Activated naive CD4-positive, alpha-beta T cell treated with anti-CD3 and anti-CD28 coated beads for 36 hours (primary cell): ENCODE measurements at regions not wholly inside any gene's neighbourhood (a gene's known extent, or its start where the extent isn't known, plus 50 kb on each side); places are given as distances from the start of the nearest gene placed in this dataset.

ENCODE experiments used
- CTCF ChIA-PET: fragments of 350-600 bp; sonication (Branson Sonifier 250); formaldehyde crosslinking; loops from one replicate; lab custom pipeline; 2021; ENCODE audit warnings: antibody characterized with exemption; lab: Charles Lee
- DNase-seq: peaks from one replicate; pipeline ENCODE4 v3.0.0-alpha.2; 2020
- H3K27ac Mint-ChIP-seq: one replicate; pipeline ENCODE4 v1.8.0; 2021; ENCODE audit warnings: mild to moderate bottlenecking, mixed read lengths
- H3K27me3 Mint-ChIP-seq: one replicate; pipeline ENCODE4 v1.8.0; 2021; ENCODE audit warnings: low read depth, mixed read lengths
- H3K36me3 Mint-ChIP-seq: one replicate; pipeline ENCODE4 v1.8.0; 2021; ENCODE audit warnings: low read depth, mixed read lengths
- H3K4me1 Mint-ChIP-seq: one replicate; pipeline ENCODE4 v1.8.0; 2021; ENCODE audit warnings: low read depth, mixed read lengths
- H3K4me3 Mint-ChIP-seq: one replicate; pipeline ENCODE4 v1.8.0; 2021; ENCODE audit warnings: mild to moderate bottlenecking, moderate library complexity, mixed read lengths
- H3K9me3 Mint-ChIP-seq: one replicate; pipeline ENCODE4 v1.8.0; 2021; ENCODE audit warnings: mixed read lengths
- intact Hi-C: fragments of 100-400 bp; cut with micrococcal nuclease; formaldehyde crosslinking; loops from one replicate; pipeline ENCODE4 v1.15.1; 2023

- Mint-ChIP-seq H3K27me3 (peaks cover 3% of the 10 kb centered on the region), H3K36me3 (peaks cover 1% of the 10 kb centered on the region), H3K9me3 (no peaks in the 10 kb centered on the region), H3K27ac (no peak overlapping the region), H3K4me3 (no peak overlapping the region), H3K4me1 (no peaks in the 10 kb centered on the region)
- CTCF ChIA-PET = no interaction called here
- intact Hi-C loops = no loop called here
- DNase-seq = no peak
Measured at GRCh38 chr6:23040899-23041298, 471.5 kb downstream of the HDGFL1 start.

- no peak overlapping the region for H3K27ac Mint-ChIP-seq
- no peak for DNase-seq
- CTCF ChIA-PET = no interaction called here
- no peaks in the 10 kb centered on the region for H3K27me3 Mint-ChIP-seq
- H3K4me1 Mint-ChIP-seq = no peaks in the 10 kb centered on the region
- intact Hi-C loops = no loop called here
- no peak overlapping the region for H3K4me3 Mint-ChIP-seq
- peaks cover 3% of the 10 kb centered on the region for H3K9me3 Mint-ChIP-seq
- H3K36me3 Mint-ChIP-seq = peaks cover 1% of the 10 kb centered on the region
Measured at GRCh38 chr6:23045280-23045679, 475.9 kb downstream of the HDGFL1 start.

GRCh38 chr6:23055523-23055922 lies 486.2 kb downstream of the HDGFL1 start:
- DNase-seq = no peak
- Mint-ChIP-seq H3K4me3 (no peak overlapping the region), H3K27ac (no peak overlapping the region), H3K27me3 (no peaks in the 10 kb centered on the region), H3K9me3 (peaks cover 3% of the 10 kb centered on the region), H3K36me3 (no peaks in the 10 kb centered on the region), H3K4me1 (no peaks in the 10 kb centered on the region)
- intact Hi-C loops = no loop called here
- CTCF ChIA-PET = no interaction called here

- H3K27me3 Mint-ChIP-seq = peaks cover 4% of the 10 kb centered on the region
- no peaks in the 10 kb centered on the region for H3K36me3 Mint-ChIP-seq
- no peak for DNase-seq
- H3K4me3 Mint-ChIP-seq = no peak overlapping the region
- no peaks in the 10 kb centered on the region for H3K9me3 Mint-ChIP-seq
- no peak overlapping the region for H3K27ac Mint-ChIP-seq
- intact Hi-C loops = no loop called here
- H3K4me1 Mint-ChIP-seq = no peaks in the 10 kb centered on the region
- CTCF ChIA-PET = no interaction called here
Measured at GRCh38 chr6:23073821-23074220, 504.5 kb downstream of the HDGFL1 start.

- Mint-ChIP-seq H3K27me3 (peaks cover 4% of the 10 kb centered on the region), H3K4me3 (no peak overlapping the region), H3K9me3 (no peaks in the 10 kb centered on the region), H3K4me1 (no peaks in the 10 kb centered on the region), H3K27ac (no peak overlapping the region), H3K36me3 (no peaks in the 10 kb centered on the region)
- no peak for DNase-seq
- intact Hi-C loops = no loop called here
- CTCF ChIA-PET = no interaction called here
Measured at GRCh38 chr6:23077772-23078171, 508.4 kb downstream of the HDGFL1 start.

- Mint-ChIP-seq H3K27me3 (no peaks in the 10 kb centered on the region), H3K4me1 (no peaks in the 10 kb centered on the region), H3K36me3 (no peaks in the 10 kb centered on the region), H3K4me3 (no peak overlapping the region), H3K9me3 (no peaks in the 10 kb centered on the region), H3K27ac (no peak overlapping the region)
- no peak for DNase-seq
- intact Hi-C loops = no loop called here
- CTCF ChIA-PET = interaction anchor here (0.6 kb wide), 1 partner anchor 1366 kb away, joined by 3 read pairs; no protein-coding TSS in a partner anchor
Measured at GRCh38 chr6:23081701-23082100, 512.3 kb downstream of the HDGFL1 start.

- Mint-ChIP-seq H3K9me3 (no peaks in the 10 kb centered on the region), H3K4me1 (no peaks in the 10 kb centered on the region), H3K36me3 (no peaks in the 10 kb centered on the region), H3K27ac (no peak overlapping the region), H3K4me3 (no peak overlapping the region), H3K27me3 (no peaks in the 10 kb centered on the region)
- intact Hi-C loops = no loop called here
- CTCF ChIA-PET = no interaction called here
- no peak for DNase-seq
Measured at GRCh38 chr6:23086100-23086499, 516.7 kb downstream of the HDGFL1 start.

- no peaks in the 10 kb centered on the region for H3K4me1 Mint-ChIP-seq
- no peak overlapping the region for H3K4me3 Mint-ChIP-seq
- H3K27ac Mint-ChIP-seq = no peak overlapping the region
- CTCF ChIA-PET = no interaction called here
- H3K36me3 Mint-ChIP-seq = no peaks in the 10 kb centered on the region
- H3K9me3 Mint-ChIP-seq = no peaks in the 10 kb centered on the region
- no peaks in the 10 kb centered on the region for H3K27me3 Mint-ChIP-seq
- no peak for DNase-seq
- intact Hi-C loops = no loop called here
Measured at GRCh38 chr6:23087471-23087870, 518.1 kb downstream of the HDGFL1 start.

- intact Hi-C loops = no loop called here
- H3K9me3 Mint-ChIP-seq = no peaks in the 10 kb centered on the region
- H3K4me1 Mint-ChIP-seq = no peaks in the 10 kb centered on the region
- CTCF ChIA-PET = no interaction called here
- no peaks in the 10 kb centered on the region for H3K36me3 Mint-ChIP-seq
- no peak overlapping the region for H3K4me3 Mint-ChIP-seq
- no peaks in the 10 kb centered on the region for H3K27me3 Mint-ChIP-seq
- no peak overlapping the region for H3K27ac Mint-ChIP-seq
- DNase-seq = no peak
Measured at GRCh38 chr6:23088761-23089160, 519.4 kb downstream of the HDGFL1 start.

GRCh38 chr6:23089981-23090380 lies 520.6 kb downstream of the HDGFL1 start:
- H3K27me3 Mint-ChIP-seq = no peaks in the 10 kb centered on the region
- H3K4me3 Mint-ChIP-seq = no peak overlapping the region
- no peaks in the 10 kb centered on the region for H3K36me3 Mint-ChIP-seq
- CTCF ChIA-PET = no interaction called here
- peaks cover 4% of the 10 kb centered on the region for H3K9me3 Mint-ChIP-seq
- no peak for DNase-seq
- no peak overlapping the region for H3K27ac Mint-ChIP-seq
- intact Hi-C loops = no loop called here
- H3K4me1 Mint-ChIP-seq = no peaks in the 10 kb centered on the region

GRCh38 chr6:23091795-23092194 lies 522.4 kb downstream of the HDGFL1 start:
- H3K9me3 Mint-ChIP-seq = peaks cover 4% of the 10 kb centered on the region
- no peak overlapping the region for H3K4me3 Mint-ChIP-seq

GRCh38 chr6:23096876-23097275 lies 527.5 kb downstream of the HDGFL1 start:
- CTCF ChIA-PET = no interaction called here
- Mint-ChIP-seq H3K4me1 (no peaks in the 10 kb centered on the region), H3K9me3 (peaks cover 6% of the 10 kb centered on the region), H3K36me3 (no peaks in the 10 kb centered on the region), H3K27me3 (no peaks in the 10 kb centered on the region), H3K4me3 (no peak overlapping the region), H3K27ac (no peak overlapping the region)
- DNase-seq = no peak
- intact Hi-C loops = no loop called here

More at GRCh38 chr6:23091795-23092194, 522.4 kb downstream of the HDGFL1 start:
- DNase-seq = no peak
- Mint-ChIP-seq H3K27ac (no peak overlapping the region), H3K4me1 (no peaks in the 10 kb centered on the region), H3K36me3 (no peaks in the 10 kb centered on the region), H3K27me3 (no peaks in the 10 kb centered on the region)
- intact Hi-C loops = no loop called here
- CTCF ChIA-PET = no interaction called here

- intact Hi-C loops = no loop called here
- H3K27me3 Mint-ChIP-seq = no peaks in the 10 kb centered on the region
- no peaks in the 10 kb centered on the region for H3K36me3 Mint-ChIP-seq
- no peak for DNase-seq
- no peak overlapping the region for H3K4me3 Mint-ChIP-seq
- H3K9me3 Mint-ChIP-seq = peaks cover 7% of the 10 kb centered on the region
- H3K27ac Mint-ChIP-seq = no peak overlapping the region
- CTCF ChIA-PET = no interaction called here
- no peaks in the 10 kb centered on the region for H3K4me1 Mint-ChIP-seq
Measured at GRCh38 chr6:23097566-23097965, 528.2 kb downstream of the HDGFL1 start.

GRCh38 chr6:23106951-23107350 lies 537.6 kb downstream of the HDGFL1 start:
- no peaks in the 10 kb centered on the region for H3K27me3 Mint-ChIP-seq
- no peak for DNase-seq
- intact Hi-C loops = no loop called here
- no peak overlapping the region for H3K4me3 Mint-ChIP-seq
- no peaks in the 10 kb centered on the region for H3K4me1 Mint-ChIP-seq
- H3K36me3 Mint-ChIP-seq = peaks cover 1% of the 10 kb centered on the region
- peaks cover 22% of the 10 kb centered on the region for H3K9me3 Mint-ChIP-seq
- CTCF ChIA-PET = no interaction called here
- no peak overlapping the region for H3K27ac Mint-ChIP-seq
